ENCODE measurements at regions not wholly inside any gene's neighbourhood (a gene's known extent, or its start where the extent isn't known, plus 50 kb on each side); places are given as distances from the start of the nearest gene placed in this dataset.

- in situ Hi-C loops (cut with HindIII; ENCODE audit: low pct_ligation_motif_present, low sequenced_read_pairs), result no loop called here
- DNase-seq, result no peak
- no peaks in the 10 kb centered on the region for H3K36me3 ChIP-seq (replicated peaks)
- TF ChIP-seq CTCF (IDR thresholded peaks at IDR 0.05; ENCODE audit: low read depth, low read length, missing control alignments), result no peak
- no peak overlapping the region for H3K4me3 ChIP-seq (ENCODE audit: low read depth, low read length)
- no peaks in the 10 kb centered on the region for H3K27me3 ChIP-seq (replicated peaks)
- H3K27ac ChIP-seq, result no peak overlapping the region
Measured at GRCh38 chr21:15676935-15677334, 52.8 kb upstream of the USP25 start.

- no peaks in the 10 kb centered on the region for H3K27me3 ChIP-seq (replicated peaks)
- in situ Hi-C loops (cut with HindIII; ENCODE audit: low pct_ligation_motif_present, low sequenced_read_pairs), result no loop called here
- no peak for DNase-seq
- H3K27ac ChIP-seq, result no peak overlapping the region
- H3K36me3 ChIP-seq (replicated peaks), result no peaks in the 10 kb centered on the region
- peak; percentile 8 for TF ChIP-seq CTCF (IDR thresholded peaks at IDR 0.05; ENCODE audit: low read depth, low read length, missing control alignments)
- no peak overlapping the region for H3K4me3 ChIP-seq (ENCODE audit: low read depth, low read length)
Measured at GRCh38 chr21:15679630-15680029, 50.2 kb upstream of the USP25 start.

All from brain microvascular endothelial cell (primary cell).